Hepatocyte (in vitro differentiated cells): ENCODE measurements at regions not wholly inside any gene's neighbourhood (a gene's known extent, or its start where the extent isn't known, plus 50 kb on each side); places are given as distances from the start of the nearest gene placed in this dataset.
A peak's percentile ranks its signal among the peaks of the same experiment; 100 is the strongest.
"Not testable (repeated sequence)": the region's sequence is repeated elsewhere in the genome, so short reads cannot be mapped to it uniquely, and the experiment has no call there.

Experiments
- DNase-seq: peaks from one replicate; pipeline ENCODE4 v3.0.0-alpha.2; 2016; ENCODE audit warnings: low spot score
- H2AFZ ChIP-seq: fragments of 200-600 bp; sonication (generic); 2 replicates; pipeline ENCODE4 v1.6.0; 2016; ENCODE audit warnings: antibody characterized with exemption, mild to moderate bottlenecking
- H3K27ac ChIP-seq: fragments of 200-600 bp; sonication (generic); 2 replicates; pipeline ENCODE4 v1.5.1; 2016; ENCODE audit warnings: mild to moderate bottlenecking
- H3K27me3 ChIP-seq: fragments of 200-600 bp; sonication (generic); 2 replicates; pipeline ENCODE4 v1.6.1; 2016
- H3K36me3 ChIP-seq: fragments of 200-600 bp; sonication (generic); replicated peaks from 2 replicates; pipeline ENCODE4 v1.5.1; 2016; ENCODE audit warnings: low read depth; ENCODE audit not compliant: insufficient read depth
- H3K4me1 ChIP-seq: fragments of 200-600 bp; sonication (generic); 2 replicates; pipeline ENCODE4 v1.5.1; 2016; ENCODE audit warnings: mild to moderate bottlenecking, moderate library complexity; ENCODE audit not compliant: insufficient read depth
- H3K4me2 ChIP-seq: fragments of 200-600 bp; sonication (generic); 2 replicates; pipeline ENCODE4 v1.6.0; 2016
- H3K4me3 ChIP-seq: fragments of 200-600 bp; sonication (generic); 2 replicates; pipeline ENCODE4 v1.5.1; 2016; ENCODE audit warnings: mild to moderate bottlenecking
- H3K79me2 ChIP-seq: fragments of 200-600 bp; sonication (generic); 2 replicates; pipeline ENCODE4 v1.6.0; 2017; ENCODE audit warnings: mild to moderate bottlenecking
- H3K9me2 ChIP-seq: fragments of 200-600 bp; sonication (generic); replicated peaks from 2 replicates; pipeline ENCODE4 v1.6.0; 2017; ENCODE audit warnings: mild to moderate bottlenecking; ENCODE audit not compliant: insufficient read depth
- H3K9me3 ChIP-seq: fragments of 200-600 bp; sonication (generic); 2 replicates; pipeline ENCODE4 v1.5.1; 2016; ENCODE audit warnings: low read depth, mild to moderate bottlenecking
- H4K20me1 ChIP-seq: fragments of 200-600 bp; sonication (generic); 2 replicates; pipeline ENCODE4 v1.6.0; 2016; ENCODE audit warnings: mild to moderate bottlenecking; ENCODE audit not compliant: insufficient read depth, poor library complexity, severe bottlenecking
- WGBS: methylation state at CpG from one replicate; pipeline ENCODE4 v1.1.6; 2016; ENCODE audit warnings: low lambda C conversion rate; ENCODE audit errors: missing lambda C conversion rate; 5-methylcytosine and 5-hydroxymethylcytosine counted together

GRCh38 chr15:21027942-21028341 lies 161.8 kb upstream of the POTEB2 start:
- H3K4me3 ChIP-seq, DNase-seq, H3K9me2 ChIP-seq, H3K4me1 ChIP-seq, H3K27ac ChIP-seq, H3K79me2 ChIP-seq, H2AFZ ChIP-seq, H3K36me3 ChIP-seq, H4K20me1 ChIP-seq, H3K9me3 ChIP-seq, H3K4me2 ChIP-seq, H3K27me3 ChIP-seq: not testable (repeated sequence)
- 81% methylated on average over 5 of the region's 9 CpGs for WGBS

GRCh38 chr15:21026848-21027247 lies 160.7 kb upstream of the POTEB2 start:
- DNase-seq, H3K27me3 ChIP-seq, H3K4me3 ChIP-seq, H2AFZ ChIP-seq, H3K27ac ChIP-seq, H3K79me2 ChIP-seq, H3K9me3 ChIP-seq, H3K36me3 ChIP-seq, H3K4me2 ChIP-seq, H4K20me1 ChIP-seq, H3K4me1 ChIP-seq, H3K9me2 ChIP-seq: not testable (repeated sequence)
- 100% methylated on average over 4 of the region's 12 CpGs for WGBS

GRCh38 chr15:21024235-21024987 lies 158.3 kb upstream of the POTEB2 start:
- H3K9me3 ChIP-seq, H3K27me3 ChIP-seq, H3K4me1 ChIP-seq, DNase-seq, H3K9me2 ChIP-seq, H3K4me2 ChIP-seq, H4K20me1 ChIP-seq, H3K36me3 ChIP-seq, H2AFZ ChIP-seq, H3K27ac ChIP-seq, H3K4me3 ChIP-seq, H3K79me2 ChIP-seq: not testable (repeated sequence)
- WGBS, result 80% methylated on average over 15 of the region's 18 CpGs

- not testable (repeated sequence) for H3K79me2 ChIP-seq, H3K36me3 ChIP-seq, H2AFZ ChIP-seq, H3K4me2 ChIP-seq, H3K4me1 ChIP-seq, DNase-seq, H3K9me2 ChIP-seq, H4K20me1 ChIP-seq, H3K27ac ChIP-seq, H3K27me3 ChIP-seq, H3K9me3 ChIP-seq, H3K4me3 ChIP-seq
- WGBS, result 82% methylated on average over 10 of the region's 11 CpGs
Observed at GRCh38 chr15:21018176-21018575, 152.1 kb upstream of the POTEB2 start.

- not testable (repeated sequence) for H4K20me1 ChIP-seq, DNase-seq, H3K27ac ChIP-seq, H3K4me2 ChIP-seq, H3K27me3 ChIP-seq, H3K79me2 ChIP-seq, H3K36me3 ChIP-seq, H3K9me2 ChIP-seq, H3K9me3 ChIP-seq, H3K4me3 ChIP-seq, H2AFZ ChIP-seq, H3K4me1 ChIP-seq
- 76% methylated on average over 4 of the region's 9 CpGs for WGBS
Observed at GRCh38 chr15:21017326-21017725, 151.2 kb upstream of the POTEB2 start.

- not testable (repeated sequence) for H4K20me1 ChIP-seq, H3K4me1 ChIP-seq, H3K9me2 ChIP-seq, H3K4me2 ChIP-seq, H3K9me3 ChIP-seq, H3K79me2 ChIP-seq, H3K36me3 ChIP-seq, H3K27ac ChIP-seq, H2AFZ ChIP-seq, DNase-seq, H3K27me3 ChIP-seq, H3K4me3 ChIP-seq
- 67% methylated on average over 1 of the region's 4 CpGs for WGBS
Observed at GRCh38 chr15:21016589-21016988, 150.5 kb upstream of the POTEB2 start.

GRCh38 chr15:21015171-21015570 lies 149.1 kb upstream of the POTEB2 start:
- not testable (repeated sequence) for H3K4me2 ChIP-seq, H3K9me2 ChIP-seq, H4K20me1 ChIP-seq, H3K4me3 ChIP-seq, H2AFZ ChIP-seq, H3K79me2 ChIP-seq, H3K4me1 ChIP-seq, H3K9me3 ChIP-seq, H3K36me3 ChIP-seq, H3K27ac ChIP-seq, H3K27me3 ChIP-seq
- DNase-seq, result peak; percentile 1
- WGBS, result 79% methylated on average over 4 of the region's 8 CpGs

- not testable (repeated sequence) for H3K36me3 ChIP-seq, DNase-seq, H3K79me2 ChIP-seq, H2AFZ ChIP-seq, H3K27me3 ChIP-seq, H4K20me1 ChIP-seq, H3K4me2 ChIP-seq, H3K4me1 ChIP-seq, H3K4me3 ChIP-seq, H3K9me3 ChIP-seq, H3K27ac ChIP-seq, H3K9me2 ChIP-seq
- 77% methylated on average over 6 of the region's 9 CpGs for WGBS
Observed at GRCh38 chr15:21013308-21013707, 147.2 kb upstream of the POTEB2 start.

- not testable (repeated sequence) for H3K36me3 ChIP-seq, H3K4me1 ChIP-seq
- no CpG with 5 or more reads among the region's 7 CpGs for WGBS
Observed at GRCh38 chr15:21009651-21010050, 143.5 kb upstream of the POTEB2 start.

More at GRCh38 chr15:21009651-21010050, 143.5 kb upstream of the POTEB2 start:
- H3K27ac ChIP-seq, H3K27me3 ChIP-seq, H3K4me2 ChIP-seq, H2AFZ ChIP-seq, H3K79me2 ChIP-seq, H4K20me1 ChIP-seq, H3K9me2 ChIP-seq, DNase-seq, H3K9me3 ChIP-seq, H3K4me3 ChIP-seq: not testable (repeated sequence)
